ENCODE measurements at regions not wholly inside any gene's neighbourhood (a gene's known extent, or its start where the extent isn't known, plus 50 kb on each side); places are given as distances from the start of the nearest gene placed in this dataset.

DNA sequence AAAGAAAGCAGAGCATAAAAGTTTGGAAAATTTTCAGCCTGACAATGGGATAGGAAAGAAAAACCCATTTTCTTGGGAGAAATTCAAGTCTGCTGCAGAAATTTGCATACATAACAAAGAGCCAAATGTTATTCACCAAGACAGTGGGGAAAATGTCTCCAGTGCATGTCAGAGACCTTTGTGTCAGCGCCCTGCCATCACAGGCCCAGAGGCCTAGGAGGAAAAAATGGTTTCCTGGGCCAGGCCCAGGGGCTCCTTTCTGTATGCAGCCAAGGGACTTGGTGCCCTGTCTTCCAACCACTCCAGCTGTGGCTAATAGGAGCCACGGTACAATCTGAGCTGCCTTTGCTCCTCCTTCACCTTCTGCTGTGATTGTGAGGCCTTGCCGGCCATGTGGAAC is 189.1 kb upstream of the PITRM1 start:
- no peak for DNase-seq
- no peaks in the 10 kb centered on the region for H3F3A ChIP-seq (replicated peaks; ENCODE audit: insufficient read depth)
- no peaks in the 10 kb centered on the region for H3K9me2 ChIP-seq
- H3K4me2 ChIP-seq: no peak overlapping the region
- no peak overlapping the region for H3K9ac ChIP-seq
- H3K4me3 ChIP-seq (ENCODE audit: low read depth in 2 of 2, low read length in 1 of 2): no peak overlapping the region
- H3K27ac ChIP-seq (ENCODE audit: low read depth in 2 of 2, low read length in 1 of 2): no peak overlapping the region
- H4K20me1 ChIP-seq (ENCODE audit: insufficient read depth): no peaks in the 10 kb centered on the region
- no peaks in the 10 kb centered on the region for H3K79me2 ChIP-seq (ENCODE audit: insufficient read depth)
- no peak overlapping the region for H2AFZ ChIP-seq (ENCODE audit: low read depth)
- H3K4me1 ChIP-seq (ENCODE audit: control insufficient read depth in 1 of 2, insufficient read depth in 2 of 2, low read depth in 1 of 2, low read length in 1 of 2): no peaks in the 10 kb centered on the region; a peak in 1 of 4 replicates
- CTCF ChIA-PET: no interaction called here
- H3K27me3 ChIP-seq (ENCODE audit: insufficient read depth): no peaks in the 10 kb centered on the region
- TF ChIP-seq RAD21 (IDR thresholded peaks at IDR 0.05; ENCODE audit: low read length) (no peak), NRF1 (IDR thresholded peaks at IDR 0.05; ENCODE audit: low read depth, low read length) (no peak), TAF1 (IDR thresholded peaks at IDR 0.05; ENCODE audit: borderline replicate concordance, low read depth, low read length) (no peak), SIN3A (IDR thresholded peaks at IDR 0.05; ENCODE audit: borderline replicate concordance, low read depth, low read length) (no peak), GATA2 (CRISPR knock-in tag; IDR thresholded peaks at IDR 0.05) (no peak), FOSL2 (IDR thresholded peaks at IDR 0.05; ENCODE audit: borderline replicate concordance, low read depth) (no peak), RFX5 (IDR thresholded peaks at IDR 0.05; ENCODE audit: low read length) (no peak), EZH2phosphoT487 (IDR thresholded peaks at IDR 0.05; ENCODE audit: borderline replicate concordance, low read depth) (no peak), TCF12 (IDR thresholded peaks at IDR 0.05) (no peak), SMC3 (IDR thresholded peaks at IDR 0.05; ENCODE audit: low read depth, low read length) (no peak), FOXJ3 (CRISPR knock-in tag; IDR thresholded peaks at IDR 0.05) (no peak), EP300 (IDR thresholded peaks at IDR 0.05; ENCODE audit: borderline replicate concordance in 1 of 2, low read depth in 1 of 2, low read length in 1 of 2) (no peak)
- TF ChIP-seq, protein P1, sequence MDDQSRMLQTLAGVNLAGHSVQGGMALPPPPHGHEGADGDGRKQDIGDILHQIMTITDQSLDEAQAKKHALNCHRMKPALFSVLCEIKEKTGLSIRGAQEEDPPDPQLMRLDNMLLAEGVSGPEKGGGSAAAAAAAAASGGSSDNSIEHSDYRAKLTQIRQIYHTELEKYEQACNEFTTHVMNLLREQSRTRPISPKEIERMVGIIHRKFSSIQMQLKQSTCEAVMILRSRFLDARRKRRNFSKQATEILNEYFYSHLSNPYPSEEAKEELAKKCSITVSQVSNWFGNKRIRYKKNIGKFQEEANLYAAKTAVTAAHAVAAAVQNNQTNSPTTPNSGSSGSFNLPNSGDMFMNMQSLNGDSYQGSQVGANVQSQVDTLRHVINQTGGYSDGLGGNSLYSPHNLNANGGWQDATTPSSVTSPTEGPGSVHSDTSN (IDR thresholded peaks at IDR 0.05): no peak
- TF ChIP-seq, protein P2, sequence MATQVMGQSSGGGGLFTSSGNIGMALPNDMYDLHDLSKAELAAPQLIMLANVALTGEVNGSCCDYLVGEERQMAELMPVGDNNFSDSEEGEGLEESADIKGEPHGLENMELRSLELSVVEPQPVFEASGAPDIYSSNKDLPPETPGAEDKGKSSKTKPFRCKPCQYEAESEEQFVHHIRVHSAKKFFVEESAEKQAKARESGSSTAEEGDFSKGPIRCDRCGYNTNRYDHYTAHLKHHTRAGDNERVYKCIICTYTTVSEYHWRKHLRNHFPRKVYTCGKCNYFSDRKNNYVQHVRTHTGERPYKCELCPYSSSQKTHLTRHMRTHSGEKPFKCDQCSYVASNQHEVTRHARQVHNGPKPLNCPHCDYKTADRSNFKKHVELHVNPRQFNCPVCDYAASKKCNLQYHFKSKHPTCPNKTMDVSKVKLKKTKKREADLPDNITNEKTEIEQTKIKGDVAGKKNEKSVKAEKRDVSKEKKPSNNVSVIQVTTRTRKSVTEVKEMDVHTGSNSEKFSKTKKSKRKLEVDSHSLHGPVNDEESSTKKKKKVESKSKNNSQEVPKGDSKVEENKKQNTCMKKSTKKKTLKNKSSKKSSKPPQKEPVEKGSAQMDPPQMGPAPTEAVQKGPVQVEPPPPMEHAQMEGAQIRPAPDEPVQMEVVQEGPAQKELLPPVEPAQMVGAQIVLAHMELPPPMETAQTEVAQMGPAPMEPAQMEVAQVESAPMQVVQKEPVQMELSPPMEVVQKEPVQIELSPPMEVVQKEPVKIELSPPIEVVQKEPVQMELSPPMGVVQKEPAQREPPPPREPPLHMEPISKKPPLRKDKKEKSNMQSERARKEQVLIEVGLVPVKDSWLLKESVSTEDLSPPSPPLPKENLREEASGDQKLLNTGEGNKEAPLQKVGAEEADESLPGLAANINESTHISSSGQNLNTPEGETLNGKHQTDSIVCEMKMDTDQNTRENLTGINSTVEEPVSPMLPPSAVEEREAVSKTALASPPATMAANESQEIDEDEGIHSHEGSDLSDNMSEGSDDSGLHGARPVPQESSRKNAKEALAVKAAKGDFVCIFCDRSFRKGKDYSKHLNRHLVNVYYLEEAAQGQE (IDR thresholded peaks at IDR 0.05; ENCODE audit: low read depth, low read length): no peak
- TF ChIP-seq, protein P3, sequence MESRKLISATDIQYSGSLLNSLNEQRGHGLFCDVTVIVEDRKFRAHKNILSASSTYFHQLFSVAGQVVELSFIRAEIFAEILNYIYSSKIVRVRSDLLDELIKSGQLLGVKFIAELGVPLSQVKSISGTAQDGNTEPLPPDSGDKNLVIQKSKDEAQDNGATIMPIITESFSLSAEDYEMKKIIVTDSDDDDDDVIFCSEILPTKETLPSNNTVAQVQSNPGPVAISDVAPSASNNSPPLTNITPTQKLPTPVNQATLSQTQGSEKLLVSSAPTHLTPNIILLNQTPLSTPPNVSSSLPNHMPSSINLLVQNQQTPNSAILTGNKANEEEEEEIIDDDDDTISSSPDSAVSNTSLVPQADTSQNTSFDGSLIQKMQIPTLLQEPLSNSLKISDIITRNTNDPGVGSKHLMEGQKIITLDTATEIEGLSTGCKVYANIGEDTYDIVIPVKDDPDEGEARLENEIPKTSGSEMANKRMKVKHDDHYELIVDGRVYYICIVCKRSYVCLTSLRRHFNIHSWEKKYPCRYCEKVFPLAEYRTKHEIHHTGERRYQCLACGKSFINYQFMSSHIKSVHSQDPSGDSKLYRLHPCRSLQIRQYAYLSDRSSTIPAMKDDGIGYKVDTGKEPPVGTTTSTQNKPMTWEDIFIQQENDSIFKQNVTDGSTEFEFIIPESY (IDR thresholded peaks at IDR 0.05; ENCODE audit: borderline replicate concordance, low read depth): no peak
- TF ChIP-seq, protein P4, sequence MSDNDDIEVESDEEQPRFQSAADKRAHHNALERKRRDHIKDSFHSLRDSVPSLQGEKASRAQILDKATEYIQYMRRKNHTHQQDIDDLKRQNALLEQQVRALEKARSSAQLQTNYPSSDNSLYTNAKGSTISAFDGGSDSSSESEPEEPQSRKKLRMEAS (IDR thresholded peaks at IDR 0.05; ENCODE audit: low read depth): no peak
- TF ChIP-seq, protein P5, sequence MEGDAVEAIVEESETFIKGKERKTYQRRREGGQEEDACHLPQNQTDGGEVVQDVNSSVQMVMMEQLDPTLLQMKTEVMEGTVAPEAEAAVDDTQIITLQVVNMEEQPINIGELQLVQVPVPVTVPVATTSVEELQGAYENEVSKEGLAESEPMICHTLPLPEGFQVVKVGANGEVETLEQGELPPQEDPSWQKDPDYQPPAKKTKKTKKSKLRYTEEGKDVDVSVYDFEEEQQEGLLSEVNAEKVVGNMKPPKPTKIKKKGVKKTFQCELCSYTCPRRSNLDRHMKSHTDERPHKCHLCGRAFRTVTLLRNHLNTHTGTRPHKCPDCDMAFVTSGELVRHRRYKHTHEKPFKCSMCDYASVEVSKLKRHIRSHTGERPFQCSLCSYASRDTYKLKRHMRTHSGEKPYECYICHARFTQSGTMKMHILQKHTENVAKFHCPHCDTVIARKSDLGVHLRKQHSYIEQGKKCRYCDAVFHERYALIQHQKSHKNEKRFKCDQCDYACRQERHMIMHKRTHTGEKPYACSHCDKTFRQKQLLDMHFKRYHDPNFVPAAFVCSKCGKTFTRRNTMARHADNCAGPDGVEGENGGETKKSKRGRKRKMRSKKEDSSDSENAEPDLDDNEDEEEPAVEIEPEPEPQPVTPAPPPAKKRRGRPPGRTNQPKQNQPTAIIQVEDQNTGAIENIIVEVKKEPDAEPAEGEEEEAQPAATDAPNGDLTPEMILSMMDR (IDR thresholded peaks at IDR 0.05): no peak
- WGBS (ENCODE audit: low lambda C conversion rate): 39% methylated on average over 3 of the region's 3 CpGs
- POLR2A ChIA-PET: no interaction called here
- no peaks in the 10 kb centered on the region for H3K36me3 ChIP-seq (replicated peaks in 1 of 2; ENCODE audit: control insufficient read depth in 1 of 2, insufficient read depth in 2 of 2, low read length in 1 of 2)
- H3K9me3 ChIP-seq: no peaks in the 10 kb centered on the region; the same call in 1 of the 2 replicates

All from SK-N-SH (cell line).